Amniotic epithelial cell (primary cell): ENCODE measurements at regions not wholly inside any gene's neighbourhood (a gene's known extent, or its start where the extent isn't known, plus 50 kb on each side); places are given as distances from the start of the nearest gene placed in this dataset.
"Not testable (repeated sequence)": the region's sequence is repeated elsewhere in the genome, so short reads cannot be mapped to it uniquely, and the experiment has no call there.

ENCODE experiments used
- DNase-seq: peaks from one replicate; pipeline ENCODE4 v3.0.0-alpha.2; 2010; ENCODE audit warnings: low read depth

- no peak for DNase-seq
Observed at GRCh38 chr10:65365878-65366277, 1560.0 kb upstream of the LRRTM3 start.

- DNase-seq, result peak; percentile 7
Observed at GRCh38 chr10:65367706-65368105, 1558.1 kb upstream of the LRRTM3 start.

GRCh38 chr10:65375528-65375927 lies 1550.3 kb upstream of the LRRTM3 start:
- no peak for DNase-seq

- DNase-seq, result no peak
Observed at GRCh38 chr10:65377687-65378086, 1548.1 kb upstream of the LRRTM3 start.

- peak; percentile 4 for DNase-seq
Observed at GRCh38 chr10:65394502-65395297, 1531.1 kb upstream of the LRRTM3 start.

GRCh38 chr10:65395631-65396030 lies 1530.2 kb upstream of the LRRTM3 start:
- no peak for DNase-seq

- DNase-seq, result no peak
Observed at GRCh38 chr10:65396997-65397396, 1528.8 kb upstream of the LRRTM3 start.

GRCh38 chr10:65408401-65408800 lies 1517.4 kb upstream of the LRRTM3 start:
- no peak for DNase-seq

GRCh38 chr10:65413001-65413400 lies 1512.8 kb upstream of the LRRTM3 start:
- no peak for DNase-seq

GRCh38 chr10:65415318-65415717 lies 1510.5 kb upstream of the LRRTM3 start:
- no peak for DNase-seq

GRCh38 chr10:65416094-65416493 lies 1509.7 kb upstream of the LRRTM3 start:
- no peak for DNase-seq

- no peak for DNase-seq
Observed at GRCh38 chr10:65419629-65420028, 1506.2 kb upstream of the LRRTM3 start.

GRCh38 chr10:65423043-65423442 lies 1502.8 kb upstream of the LRRTM3 start:
- DNase-seq, result no peak

GRCh38 chr10:65429381-65429780 lies 1496.5 kb upstream of the LRRTM3 start:
- DNase-seq, result not testable (repeated sequence)

GRCh38 chr10:65430979-65431378 lies 1494.9 kb upstream of the LRRTM3 start:
- no peak for DNase-seq

- DNase-seq, result no peak
Observed at GRCh38 chr10:65470986-65471385, 1454.8 kb upstream of the LRRTM3 start.

- DNase-seq, result no peak
Observed at GRCh38 chr10:65482848-65483247, 1443.0 kb upstream of the LRRTM3 start.

GRCh38 chr10:65491799-65492198 lies 1434.0 kb upstream of the LRRTM3 start:
- no peak for DNase-seq

GRCh38 chr10:65496541-65496940 lies 1429.3 kb upstream of the LRRTM3 start:
- DNase-seq, result no peak

- no peak for DNase-seq
Observed at GRCh38 chr10:65497837-65498236, 1428.0 kb upstream of the LRRTM3 start.

GRCh38 chr10:65500716-65501115 lies 1425.1 kb upstream of the LRRTM3 start:
- DNase-seq, result no peak

- DNase-seq, result no peak
Observed at GRCh38 chr10:65501259-65501658, 1424.6 kb upstream of the LRRTM3 start.

- DNase-seq, result peak; percentile 0
Observed at GRCh38 chr10:65518379-65518778, 1407.5 kb upstream of the LRRTM3 start.

- no peak for DNase-seq
Observed at GRCh38 chr10:65528986-65529385, 1396.8 kb upstream of the LRRTM3 start.
